GM18519 (cell line): ENCODE measurements at regions not wholly inside any gene's neighbourhood (a gene's known extent, or its start where the extent isn't known, plus 50 kb on each side); places are given as distances from the start of the nearest gene placed in this dataset.

Experiments
- ATAC-seq: cut with Tn5 transposase; IDR thresholded peaks from one replicate; pipeline ENCODE4 v1.9.1; 2021; ENCODE audit warnings: mild to moderate bottlenecking, moderate library complexity; ENCODE audit not compliant: unreplicated experiment, low FRiP score

DNA sequence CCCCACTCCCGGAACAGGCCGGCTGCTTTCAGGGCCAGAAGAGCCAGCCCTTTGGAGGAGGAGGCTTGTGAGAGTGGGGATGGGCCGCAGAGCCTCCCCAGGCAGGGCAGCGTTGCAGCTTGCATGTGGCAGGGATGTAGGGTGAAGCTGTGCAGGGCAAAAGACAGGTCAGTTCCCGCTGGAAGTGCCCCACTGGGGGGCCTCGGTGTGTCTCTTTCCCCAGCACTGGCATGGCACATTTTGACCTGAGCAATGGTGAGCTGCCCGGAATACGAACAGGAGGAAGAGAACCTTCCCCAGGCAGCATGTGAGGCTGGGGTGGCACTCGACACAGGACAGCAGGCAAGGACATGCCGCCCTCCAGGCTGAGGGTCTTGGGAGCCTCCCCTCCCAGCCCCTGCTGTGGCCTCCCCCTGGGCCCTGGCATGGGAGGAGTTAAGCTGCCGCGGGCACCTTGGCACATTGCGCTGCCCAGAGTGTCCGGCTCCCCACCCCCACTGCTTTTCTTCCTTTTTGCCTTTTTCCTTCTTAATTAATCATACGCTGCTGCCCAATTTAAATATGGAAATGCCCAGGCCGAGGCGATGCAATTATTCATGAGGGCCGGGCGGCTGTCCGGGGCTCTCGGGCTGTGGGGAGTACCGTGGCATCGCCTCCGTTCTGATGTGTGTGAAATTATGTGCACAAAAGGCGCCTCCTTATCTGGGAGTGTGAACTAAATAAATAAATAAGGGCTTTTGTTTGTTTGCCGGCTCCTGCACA lies 76.0 kb upstream of the WNT7B start:
- no peak for ATAC-seq

DNA sequence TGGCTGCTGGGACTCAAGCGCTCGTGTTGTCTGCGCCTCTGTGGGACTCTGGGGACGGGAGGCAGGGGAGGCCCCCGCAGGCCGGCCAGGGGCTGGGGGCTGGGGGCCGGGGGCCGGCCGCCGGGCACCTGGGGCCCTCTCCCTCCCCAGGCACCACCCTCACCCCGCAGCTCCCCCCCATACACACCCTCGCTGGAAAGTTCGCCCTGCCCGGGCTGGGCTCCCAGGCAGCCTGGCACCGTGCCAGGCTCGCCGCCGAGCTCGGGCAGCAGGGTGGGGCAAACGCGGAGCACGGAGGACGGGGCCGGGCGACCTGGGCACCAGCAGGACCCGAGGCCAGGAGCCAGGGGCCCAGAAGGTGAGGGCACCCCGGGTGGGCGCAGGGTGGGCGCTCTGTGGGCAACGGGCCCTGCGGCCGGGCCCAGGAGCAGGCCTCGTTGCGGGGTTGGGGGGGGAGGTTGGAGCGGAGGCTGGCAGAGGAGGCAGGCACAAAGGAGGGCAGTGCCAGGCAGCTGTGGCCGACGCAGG lies 76.7 kb upstream of the WNT7B start:
- no peak for ATAC-seq

DNA sequence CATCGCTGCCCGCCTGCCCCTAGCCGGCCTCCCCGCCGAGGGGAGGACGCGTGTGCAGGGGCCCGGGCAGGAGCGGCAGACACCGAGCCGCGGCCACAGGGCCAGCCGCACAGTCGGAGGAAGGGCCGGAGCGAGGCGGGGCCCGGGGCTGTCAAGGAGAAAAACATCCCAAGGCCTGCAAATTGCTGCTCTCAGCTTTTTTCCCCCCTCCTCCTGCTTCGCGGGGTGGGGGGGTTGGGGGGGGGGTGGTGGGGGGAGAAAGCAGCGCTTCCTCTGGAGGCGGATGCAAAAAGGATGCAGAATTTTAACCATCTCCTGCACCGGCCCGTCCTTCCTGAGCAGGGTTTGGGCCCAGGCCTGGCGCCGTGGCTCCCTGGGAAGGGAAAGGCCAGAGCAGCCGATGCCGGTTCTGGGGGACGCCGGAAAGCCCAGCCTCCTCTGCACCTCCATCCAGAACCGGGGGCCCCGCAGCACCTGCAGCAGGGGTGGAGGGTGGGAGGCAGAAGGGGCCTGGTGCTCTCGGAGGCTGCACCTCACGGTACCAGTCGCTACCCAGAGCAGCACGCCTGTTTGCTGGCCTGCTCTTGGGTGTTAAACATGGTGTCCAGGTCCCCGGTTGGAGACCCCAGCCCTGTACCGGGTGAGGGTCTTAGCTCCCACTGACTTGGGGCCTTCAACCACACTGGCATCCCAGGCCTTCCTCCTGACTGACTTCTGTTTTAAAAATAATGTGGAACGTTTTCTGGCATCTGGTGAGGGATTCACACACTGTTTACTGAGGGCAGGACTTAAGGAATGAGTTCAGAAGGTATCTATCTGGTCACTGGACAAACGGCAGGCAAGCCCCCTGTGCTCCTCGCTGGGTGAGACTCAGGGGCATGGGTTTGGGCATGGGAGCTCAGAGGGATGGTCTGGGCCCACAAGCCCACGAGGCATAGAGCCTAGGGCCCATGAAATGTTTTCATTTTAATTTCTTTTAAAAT lies 77.4 kb upstream of the WNT7B start:
- no peak for ATAC-seq

DNA sequence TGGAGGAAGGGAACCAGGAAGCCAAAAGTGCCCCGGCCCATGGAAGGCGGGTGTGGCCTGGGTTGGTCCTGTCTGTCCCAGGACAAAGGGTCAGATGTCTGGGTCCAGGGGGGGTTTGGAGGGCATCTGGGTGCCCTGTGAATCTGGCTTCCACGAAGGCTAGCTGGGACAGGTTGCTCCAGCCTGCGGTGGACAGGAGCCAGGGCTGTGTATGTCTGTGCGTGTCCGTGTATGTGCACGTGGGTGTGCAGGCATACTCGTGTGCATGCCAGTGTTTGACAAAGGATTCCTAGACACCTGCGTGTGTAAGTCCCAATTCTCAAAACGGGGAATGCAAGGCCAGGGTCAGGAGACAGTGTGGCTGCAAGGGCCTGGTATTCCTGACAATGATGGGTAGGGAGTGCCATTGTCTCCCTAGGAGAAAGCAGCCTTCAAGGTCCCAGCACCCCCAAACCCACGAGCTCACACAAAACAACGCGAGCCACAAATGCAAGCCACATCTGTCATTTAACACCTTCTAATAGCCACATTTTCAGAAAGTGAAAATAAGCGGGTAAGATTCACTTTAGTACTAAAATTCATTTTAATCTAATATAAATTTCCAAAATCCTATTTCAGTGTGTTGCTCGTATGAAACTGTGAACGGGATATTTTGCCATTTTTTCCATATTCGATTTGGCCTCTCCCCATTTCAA lies 78.4 kb upstream of the WNT7B start:
- ATAC-seq, result no peak

DNA sequence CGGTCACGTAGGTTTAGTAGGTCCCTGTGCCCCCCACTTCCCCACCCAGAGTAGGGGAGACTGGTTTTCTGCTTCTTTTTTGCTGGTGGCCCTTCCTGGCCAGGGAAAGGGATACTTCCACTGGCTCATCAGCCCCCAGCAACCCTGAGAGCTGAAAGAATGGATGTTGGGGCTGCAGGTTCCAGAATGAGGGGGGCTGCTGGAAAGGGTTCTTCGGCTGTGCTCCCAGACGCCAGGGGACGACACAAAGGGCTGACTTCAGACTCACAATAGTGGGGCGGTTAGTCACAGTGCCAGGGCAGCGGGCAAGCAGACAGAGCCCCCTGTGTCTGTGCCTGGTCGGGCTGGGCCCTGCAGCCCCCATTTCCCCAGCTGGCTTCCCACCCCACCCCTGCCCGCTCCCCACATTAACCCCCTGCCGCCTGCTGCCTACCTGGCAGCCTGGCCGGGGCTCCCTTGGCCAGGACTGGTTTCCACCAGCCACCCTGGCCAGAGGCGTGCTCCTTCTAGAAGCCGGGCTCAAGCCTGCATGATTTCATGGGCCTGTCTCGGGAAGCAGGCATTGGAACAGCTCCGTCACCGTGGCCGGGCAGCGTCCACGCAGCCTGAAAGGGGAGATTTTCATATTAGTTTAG lies 79.1 kb upstream of the WNT7B start:
- no peak for ATAC-seq

DNA sequence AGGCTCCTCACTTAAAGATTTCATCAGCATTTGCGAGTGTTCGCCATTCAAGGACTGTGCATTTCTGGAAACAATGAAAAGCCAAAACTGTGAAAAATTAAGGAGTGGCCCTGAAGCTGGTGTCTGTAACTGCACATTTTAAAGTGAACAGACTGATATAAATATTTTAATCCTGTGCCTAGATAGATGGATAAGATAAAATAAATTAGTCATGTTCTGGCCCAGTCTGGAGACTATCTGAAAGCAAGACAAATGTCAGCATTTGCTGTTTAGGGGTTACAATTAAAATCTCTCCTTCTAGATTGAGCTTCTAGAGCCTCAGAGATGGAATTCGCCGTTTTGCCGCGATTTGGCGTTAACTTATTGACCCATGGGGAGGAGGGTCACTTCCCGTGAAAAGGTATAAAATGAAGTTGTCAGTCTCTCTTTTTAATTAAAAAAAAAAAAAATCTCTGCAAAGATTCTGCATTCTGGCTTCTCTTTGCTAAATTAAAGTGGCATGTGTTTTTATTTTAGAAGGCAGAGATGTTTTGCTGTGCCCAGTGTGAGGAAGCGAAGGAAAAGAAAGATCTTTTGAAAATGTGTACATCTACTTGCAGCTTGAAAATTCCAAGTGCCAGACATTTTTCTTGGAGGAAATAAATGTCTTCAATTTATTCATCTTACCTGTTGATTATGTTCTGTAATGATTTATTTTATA lies 79.7 kb upstream of the WNT7B start:
- ATAC-seq, result no peak

DNA sequence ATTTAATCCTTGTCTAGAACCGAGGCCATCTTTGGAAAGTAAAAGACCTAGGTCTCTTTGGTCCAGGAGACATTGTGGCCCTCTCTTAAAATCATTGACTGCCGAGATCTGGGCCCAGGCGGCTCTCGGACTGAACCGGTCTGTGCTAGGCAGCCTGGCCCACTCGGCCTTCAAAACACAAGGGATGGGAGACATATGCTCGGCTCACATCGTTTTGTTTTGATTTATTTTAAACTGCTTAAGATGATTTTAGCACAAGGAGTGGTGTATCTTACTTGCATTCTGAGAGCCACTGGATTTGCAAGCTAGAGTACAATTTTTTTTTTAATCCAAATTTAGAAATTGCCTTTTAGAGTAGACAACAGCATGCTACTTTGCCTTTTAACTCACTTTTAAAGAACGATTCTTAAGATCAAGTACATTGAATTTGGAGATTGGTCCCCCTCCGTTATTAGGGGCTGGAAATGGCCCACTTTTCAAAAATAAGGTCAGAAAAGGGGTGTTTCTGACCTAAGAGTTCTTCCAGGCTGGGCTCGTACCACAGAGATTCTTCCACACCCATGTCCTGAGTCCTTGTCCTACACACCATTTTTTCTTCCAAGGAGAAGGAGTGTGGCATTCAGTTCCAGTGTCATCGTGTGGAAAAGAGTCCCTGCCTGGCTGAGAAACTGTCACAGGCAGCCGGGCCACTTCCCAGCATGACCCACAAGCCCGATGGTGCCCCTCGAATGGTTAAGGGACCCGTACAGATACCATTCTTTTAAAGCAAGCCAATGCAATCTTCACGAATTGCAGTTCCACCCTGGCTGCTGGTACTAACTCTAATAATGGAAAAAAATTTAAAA lies 80.5 kb upstream of the WNT7B start:
- ATAC-seq, result no peak

DNA sequence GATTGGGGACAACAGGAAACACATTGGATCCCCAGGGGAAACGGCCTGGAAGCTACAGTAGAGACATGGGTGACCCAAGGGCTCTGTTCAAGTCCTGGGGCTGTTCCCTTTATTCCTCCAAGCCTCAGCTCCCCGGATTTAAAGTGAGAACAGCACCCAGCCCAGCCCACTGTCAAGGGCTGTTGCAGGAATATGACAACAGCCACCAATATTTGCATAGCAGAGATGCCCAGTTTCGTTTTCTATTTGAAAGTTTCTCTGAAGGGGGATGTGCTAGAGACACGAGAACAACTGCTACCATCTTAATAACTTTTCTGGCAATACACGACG lies 81.1 kb upstream of the WNT7B start:
- no peak for ATAC-seq

DNA sequence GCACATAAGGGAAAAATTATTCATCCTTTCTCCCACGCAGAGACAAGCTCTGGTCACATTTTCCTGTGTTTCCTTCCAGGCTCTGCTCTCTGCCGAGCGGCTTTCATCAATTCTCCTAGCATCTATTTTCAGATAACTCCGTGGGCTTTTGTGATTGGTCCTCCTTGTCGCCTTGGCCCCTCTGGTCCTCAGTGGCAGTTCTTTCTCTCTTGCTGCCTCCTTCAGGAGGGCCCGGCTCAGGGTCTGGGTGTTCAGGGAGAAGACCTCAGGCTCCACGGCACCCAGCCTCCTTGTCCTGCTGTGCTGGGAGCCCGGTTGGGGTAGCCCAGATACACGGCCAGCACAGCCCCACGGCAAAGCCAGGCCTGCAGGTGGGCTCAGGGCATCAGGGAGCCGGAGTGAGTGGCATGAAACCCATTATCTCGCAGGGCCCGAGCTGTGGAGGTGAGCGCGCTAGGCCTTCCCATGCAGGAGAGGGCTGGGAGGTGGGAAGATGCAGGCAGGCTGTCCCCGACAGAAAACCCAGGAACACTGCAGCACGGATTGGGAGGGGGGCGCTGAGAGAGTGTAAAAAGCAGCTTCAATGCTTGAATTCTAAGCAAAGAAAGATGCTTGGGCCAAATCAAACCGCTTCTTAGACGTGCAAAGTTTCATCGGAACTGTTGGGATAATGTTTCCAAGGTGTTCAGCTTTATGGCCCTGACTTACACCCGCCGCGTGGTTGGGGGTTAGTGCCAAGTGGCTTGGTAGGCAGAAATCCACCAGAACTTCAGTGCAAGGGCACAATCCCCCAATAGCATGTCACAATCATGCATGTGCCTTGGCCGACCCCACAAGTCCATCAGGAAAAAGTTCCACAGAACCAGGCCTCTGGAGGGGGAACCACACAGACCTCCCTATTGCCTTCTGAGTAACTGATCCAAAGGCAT lies 81.9 kb upstream of the WNT7B start:
- ATAC-seq, result no peak

DNA sequence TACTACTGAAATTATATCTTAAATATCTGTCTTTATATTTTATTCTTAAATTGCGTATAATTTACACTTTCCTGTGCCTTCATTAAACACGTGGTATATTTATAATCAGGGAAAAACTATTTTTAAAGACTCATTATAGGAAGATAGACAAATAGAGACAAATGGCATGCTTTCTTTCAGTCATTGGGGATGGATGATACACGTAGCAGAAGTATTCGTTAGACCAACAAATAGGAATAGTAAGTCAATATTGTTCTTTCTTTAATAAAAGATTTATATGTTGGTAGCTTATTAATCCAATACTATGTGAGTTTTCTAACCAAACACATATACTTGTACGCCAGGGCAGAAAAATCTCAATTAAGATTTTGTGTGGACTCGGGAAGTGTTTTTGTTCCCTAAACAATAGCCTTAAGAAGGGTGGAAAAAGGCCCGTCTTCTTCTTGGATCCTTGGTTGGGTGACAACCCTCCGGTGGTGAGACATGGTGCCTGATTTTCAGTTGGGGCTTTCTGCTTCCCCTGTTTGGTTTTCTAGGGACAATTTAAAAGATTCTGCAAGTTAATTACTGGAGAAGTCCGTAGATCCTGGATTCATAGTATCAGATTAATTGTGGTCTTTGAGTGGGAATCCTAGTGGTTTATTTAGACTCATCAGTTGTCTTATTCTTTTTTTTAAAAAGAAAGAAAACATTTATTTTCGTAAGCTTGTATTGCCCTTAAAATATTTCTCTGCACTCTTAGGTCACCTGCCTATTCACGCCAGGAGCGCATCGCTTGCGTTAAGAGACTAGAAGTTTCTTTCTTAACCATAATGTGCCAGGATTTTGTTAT lies 83.5 kb upstream of the WNT7B start:
- ATAC-seq, result no peak

DNA sequence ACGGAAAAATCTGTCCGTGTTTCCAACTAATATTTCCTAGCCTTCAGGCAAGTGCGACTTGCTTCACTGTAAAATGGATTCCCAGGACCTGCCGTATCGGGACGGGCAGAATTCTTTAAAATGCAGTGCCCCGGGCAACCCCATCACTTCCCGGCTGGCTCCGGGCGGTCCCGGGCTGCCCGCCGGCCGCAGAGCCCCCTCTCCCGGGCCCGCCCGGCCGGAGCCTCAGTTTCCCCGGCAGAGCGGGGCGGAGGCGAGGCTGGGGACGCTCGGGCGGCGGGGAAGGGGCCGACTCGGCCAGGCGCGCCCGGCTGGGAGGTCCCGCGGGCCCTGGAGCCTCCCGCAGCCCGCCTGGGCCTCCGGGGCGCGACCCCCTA lies 84.2 kb upstream of the WNT7B start:
- ATAC-seq, result no peak

DNA sequence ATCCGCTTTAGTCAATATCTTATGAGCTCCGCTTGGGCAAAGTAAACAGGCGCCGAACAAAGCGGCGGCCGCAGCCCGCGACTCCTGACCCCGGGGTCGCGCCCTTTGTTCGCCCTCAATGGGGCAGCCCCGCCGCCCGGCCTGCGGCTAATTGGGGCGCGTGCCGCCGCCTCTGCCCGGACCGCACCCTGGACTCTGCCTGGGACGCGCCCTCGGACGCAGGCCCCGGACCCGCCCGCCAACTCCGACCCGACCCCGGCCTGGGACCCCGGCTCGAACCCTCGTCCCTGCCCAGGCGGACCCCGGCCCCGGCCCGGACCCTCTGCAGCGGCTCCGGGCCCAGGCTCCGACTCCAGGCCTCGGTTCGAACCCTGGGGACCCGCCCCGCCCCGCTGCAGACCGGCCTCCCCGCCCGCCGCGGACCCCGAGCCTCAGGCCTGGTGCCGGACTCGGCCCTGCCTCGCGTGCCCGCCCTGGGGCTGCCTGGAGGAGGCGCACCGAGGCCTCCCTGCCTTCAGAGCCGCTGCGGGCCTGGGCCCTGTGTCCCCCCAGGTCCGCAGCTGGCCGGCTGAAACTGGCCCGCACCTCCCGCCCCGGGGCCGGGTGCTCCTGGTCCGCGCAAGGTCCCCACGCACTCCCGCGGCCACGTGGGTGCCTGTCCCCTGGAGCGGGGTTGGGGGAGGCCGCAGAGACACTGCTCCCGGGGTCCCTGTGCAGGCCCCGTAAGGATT lies 84.7 kb upstream of the WNT7B start:
- ATAC-seq, result no peak

DNA sequence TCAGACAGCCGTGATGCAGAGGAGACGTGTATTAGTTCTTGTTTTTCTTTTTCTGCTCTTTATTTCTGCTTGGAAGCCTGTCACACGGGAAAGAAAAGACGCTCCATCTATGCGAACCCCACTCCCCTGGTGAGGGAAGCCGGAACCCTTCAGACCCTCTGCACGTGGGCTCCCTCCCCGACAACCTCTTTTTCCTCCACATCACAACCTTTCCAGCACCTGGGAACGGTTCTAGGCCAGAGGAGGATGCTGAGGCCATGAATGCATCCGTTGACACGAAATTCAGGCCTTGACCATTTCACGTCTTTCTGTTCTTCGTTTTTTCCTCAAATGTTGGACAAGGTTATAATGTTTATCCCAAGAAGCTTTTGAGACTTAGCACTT lies 85.3 kb upstream of the WNT7B start:
- no peak for ATAC-seq

DNA sequence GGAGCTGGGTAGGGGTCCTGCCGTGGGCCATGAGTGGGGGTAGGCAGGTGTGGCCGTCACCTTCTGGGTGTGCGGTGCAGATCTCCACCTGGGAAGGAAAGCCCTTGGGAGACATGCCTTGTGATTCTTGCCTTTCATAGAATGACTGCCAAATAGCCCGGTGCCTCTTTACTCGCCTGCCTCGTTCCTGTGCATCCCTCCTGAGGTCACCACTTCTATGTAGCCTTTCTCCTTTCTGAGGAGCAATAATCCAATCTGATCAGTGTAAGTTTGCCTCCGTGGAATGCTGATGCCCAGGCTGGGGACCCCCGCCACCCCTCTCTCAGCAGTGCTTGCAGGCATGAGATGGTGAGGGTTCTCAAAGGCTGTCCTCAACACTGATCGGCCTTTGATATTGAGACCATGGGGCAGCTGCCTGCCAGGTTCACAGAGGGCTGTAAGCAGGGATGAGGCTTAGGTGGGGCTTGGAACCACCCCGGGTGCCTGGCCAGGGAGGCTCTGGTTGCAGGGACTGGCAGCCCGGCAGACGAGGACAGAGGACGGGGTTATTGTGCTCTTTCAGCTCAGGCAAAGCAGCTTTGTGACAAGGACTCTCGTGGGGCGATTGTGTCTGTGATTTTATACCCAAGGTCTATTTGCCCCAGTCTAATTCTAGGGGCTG lies 86.1 kb upstream of the WNT7B start:
- no peak for ATAC-seq

DNA sequence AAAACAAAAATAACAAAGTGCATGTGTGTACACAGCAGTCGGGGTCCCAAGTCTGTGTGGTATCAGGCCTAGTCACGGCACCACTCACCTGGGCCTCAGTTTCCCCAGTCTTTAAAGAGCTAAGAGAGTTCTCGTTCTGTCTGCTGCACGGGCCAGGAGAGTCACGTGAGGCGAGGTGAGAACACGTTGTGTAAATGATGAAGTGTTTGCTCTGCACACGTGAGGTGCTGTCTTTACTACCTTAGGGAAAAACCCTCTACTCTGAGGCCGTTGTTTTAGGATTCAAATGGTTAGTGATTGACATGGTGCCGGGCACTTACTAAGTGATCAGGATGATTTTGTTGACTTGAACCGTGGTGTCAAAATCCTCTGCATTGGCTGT lies 86.5 kb upstream of the PPARA start:
- ATAC-seq, result no peak
